ENCODE measurements at regions not wholly inside any gene's neighbourhood (a gene's known extent, or its start where the extent isn't known, plus 50 kb on each side); places are given as distances from the start of the nearest gene placed in this dataset.

DNA sequence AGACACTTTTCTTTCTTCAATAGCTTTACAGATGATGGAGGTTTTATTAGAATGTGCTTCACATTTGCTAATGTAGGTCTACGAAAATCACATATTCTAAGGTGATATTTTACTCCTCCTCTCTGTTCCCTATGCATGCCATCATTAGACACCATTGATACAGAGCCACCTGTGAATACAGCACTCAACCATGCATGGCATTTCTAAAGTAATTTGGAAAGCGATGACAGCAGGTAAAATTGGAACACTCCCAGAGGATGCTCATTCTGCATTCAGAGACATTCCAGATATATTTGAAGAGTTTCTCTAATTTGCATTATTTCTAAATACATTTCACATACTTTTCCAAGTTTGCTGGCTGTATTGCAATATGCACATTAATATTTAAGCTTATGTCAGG is 65.3 kb upstream of the RIT2 start (continued):
- TF ChIP-seq ZNF837 (tag by site-specific recombination; IDR thresholded peaks at IDR 0.05) (no peak), ZNF776 (tag by site-specific recombination; IDR thresholded peaks at IDR 0.05; ENCODE audit: borderline replicate concordance) (no peak), ZBTB17 (tag by site-specific recombination; IDR thresholded peaks at IDR 0.05) (no peak), ZNF114 (tag by site-specific recombination; IDR thresholded peaks at IDR 0.05) (no peak), ZNF366 (tag by site-specific recombination; conservative IDR thresholded peaks at IDR 0.05) (no peak), ZSCAN23 (tag by site-specific recombination; IDR thresholded peaks at IDR 0.05) (no peak)
- TF ChIP-seq, protein P1, sequence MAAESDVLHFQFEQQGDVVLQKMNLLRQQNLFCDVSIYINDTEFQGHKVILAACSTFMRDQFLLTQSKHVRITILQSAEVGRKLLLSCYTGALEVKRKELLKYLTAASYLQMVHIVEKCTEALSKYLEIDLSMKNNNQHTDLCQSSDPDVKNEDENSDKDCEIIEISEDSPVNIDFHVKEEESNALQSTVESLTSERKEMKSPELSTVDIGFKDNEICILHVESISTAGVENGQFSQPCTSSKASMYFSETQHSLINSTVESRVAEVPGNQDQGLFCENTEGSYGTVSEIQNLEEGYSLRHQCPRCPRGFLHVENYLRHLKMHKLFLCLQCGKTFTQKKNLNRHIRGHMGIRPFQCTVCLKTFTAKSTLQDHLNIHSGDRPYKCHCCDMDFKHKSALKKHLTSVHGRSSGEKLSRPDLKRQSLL (tag by site-specific recombination; IDR thresholded peaks at IDR 0.05) = no peak

DNA sequence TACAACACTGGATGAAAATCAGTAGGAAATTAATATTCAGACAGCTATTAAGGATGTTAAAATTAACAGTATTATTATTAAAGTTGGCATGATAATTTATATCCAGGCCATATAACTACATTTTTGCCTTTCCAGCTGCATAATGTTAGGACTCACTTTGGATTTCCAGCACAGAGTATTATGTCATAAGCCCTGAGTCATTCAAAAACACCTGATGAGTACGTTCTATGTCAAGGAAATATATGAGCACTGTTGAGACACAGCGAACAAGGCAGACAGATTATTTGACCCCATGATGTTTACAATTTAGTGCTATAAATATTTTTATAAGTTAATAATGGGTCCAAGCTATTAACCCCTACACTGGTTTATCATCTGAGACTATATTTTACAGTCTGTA is 59.8 kb upstream of the RIT2 start:
- POLR2A ChIA-PET = no interaction called here
- Histone ChIP-seq H3K36me3 (ENCODE audit: control insufficient read depth in 2 of 2, insufficient read depth in 1 of 2, low read length in 2 of 2) (no peaks in the 10 kb centered on the region), H3K4me3 (ENCODE audit: low read depth, low read length) (no peak overlapping the region), H3K9me3 (ENCODE audit: control insufficient read depth, insufficient read depth, low read depth, low read length) (no peaks in the 10 kb centered on the region), H3K4me1 (ENCODE audit: control insufficient read depth, insufficient read depth, low read length) (no peaks in the 10 kb centered on the region), H3K27ac (ENCODE audit: extremely low read depth, low read depth, low read length) (no peak overlapping the region)
- CTCF ChIA-PET = interaction anchor here (0.7 kb wide), 2 partner anchors 20 to 34 kb away, joined by 3 read pairs; no protein-coding TSS in a partner anchor
- TF ChIP-seq, protein P2, sequence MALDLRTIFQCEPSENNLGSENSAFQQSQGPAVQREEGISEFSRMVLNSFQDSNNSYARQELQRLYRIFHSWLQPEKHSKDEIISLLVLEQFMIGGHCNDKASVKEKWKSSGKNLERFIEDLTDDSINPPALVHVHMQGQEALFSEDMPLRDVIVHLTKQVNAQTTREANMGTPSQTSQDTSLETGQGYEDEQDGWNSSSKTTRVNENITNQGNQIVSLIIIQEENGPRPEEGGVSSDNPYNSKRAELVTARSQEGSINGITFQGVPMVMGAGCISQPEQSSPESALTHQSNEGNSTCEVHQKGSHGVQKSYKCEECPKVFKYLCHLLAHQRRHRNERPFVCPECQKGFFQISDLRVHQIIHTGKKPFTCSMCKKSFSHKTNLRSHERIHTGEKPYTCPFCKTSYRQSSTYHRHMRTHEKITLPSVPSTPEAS (tag by site-specific recombination; IDR thresholded peaks at IDR 0.05) = no peak
- TF ChIP-seq, protein P3, sequence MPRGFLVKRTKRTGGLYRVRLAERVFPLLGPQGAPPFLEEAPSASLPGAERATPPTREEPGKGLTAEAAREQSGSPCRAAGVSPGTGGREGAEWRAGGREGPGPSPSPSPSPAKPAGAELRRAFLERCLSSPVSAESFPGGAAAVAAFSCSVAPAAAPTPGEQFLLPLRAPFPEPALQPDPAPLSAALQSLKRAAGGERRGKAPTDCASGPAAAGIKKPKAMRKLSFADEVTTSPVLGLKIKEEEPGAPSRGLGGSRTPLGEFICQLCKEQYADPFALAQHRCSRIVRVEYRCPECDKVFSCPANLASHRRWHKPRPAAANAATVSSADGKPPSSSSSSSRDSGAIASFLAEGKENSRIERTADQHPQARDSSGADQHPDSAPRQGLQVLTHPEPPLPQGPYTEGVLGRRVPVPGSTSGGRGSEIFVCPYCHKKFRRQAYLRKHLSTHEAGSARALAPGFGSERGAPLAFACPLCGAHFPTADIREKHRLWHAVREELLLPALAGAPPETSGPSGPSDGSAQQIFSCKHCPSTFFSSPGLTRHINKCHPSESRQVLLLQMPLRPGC (tag by site-specific recombination; IDR thresholded peaks at IDR 0.05) = no peak
- TF ChIP-seq, protein P4, sequence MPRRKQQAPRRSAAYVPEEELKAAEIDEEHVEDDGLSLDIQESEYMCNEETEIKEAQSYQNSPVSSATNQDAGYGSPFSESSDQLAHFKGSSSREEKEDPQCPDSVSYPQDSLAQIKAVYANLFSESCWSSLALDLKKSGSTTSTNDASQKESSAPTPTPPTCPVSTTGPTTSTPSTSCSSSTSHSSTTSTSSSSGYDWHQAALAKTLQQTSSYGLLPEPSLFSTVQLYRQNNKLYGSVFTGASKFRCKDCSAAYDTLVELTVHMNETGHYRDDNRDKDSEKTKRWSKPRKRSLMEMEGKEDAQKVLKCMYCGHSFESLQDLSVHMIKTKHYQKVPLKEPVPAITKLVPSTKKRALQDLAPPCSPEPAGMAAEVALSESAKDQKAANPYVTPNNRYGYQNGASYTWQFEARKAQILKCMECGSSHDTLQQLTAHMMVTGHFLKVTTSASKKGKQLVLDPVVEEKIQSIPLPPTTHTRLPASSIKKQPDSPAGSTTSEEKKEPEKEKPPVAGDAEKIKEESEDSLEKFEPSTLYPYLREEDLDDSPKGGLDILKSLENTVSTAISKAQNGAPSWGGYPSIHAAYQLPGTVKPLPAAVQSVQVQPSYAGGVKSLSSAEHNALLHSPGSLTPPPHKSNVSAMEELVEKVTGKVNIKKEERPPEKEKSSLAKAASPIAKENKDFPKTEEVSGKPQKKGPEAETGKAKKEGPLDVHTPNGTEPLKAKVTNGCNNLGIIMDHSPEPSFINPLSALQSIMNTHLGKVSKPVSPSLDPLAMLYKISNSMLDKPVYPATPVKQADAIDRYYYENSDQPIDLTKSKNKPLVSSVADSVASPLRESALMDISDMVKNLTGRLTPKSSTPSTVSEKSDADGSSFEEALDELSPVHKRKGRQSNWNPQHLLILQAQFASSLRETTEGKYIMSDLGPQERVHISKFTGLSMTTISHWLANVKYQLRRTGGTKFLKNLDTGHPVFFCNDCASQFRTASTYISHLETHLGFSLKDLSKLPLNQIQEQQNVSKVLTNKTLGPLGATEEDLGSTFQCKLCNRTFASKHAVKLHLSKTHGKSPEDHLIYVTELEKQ (tag by site-specific recombination; IDR thresholded peaks at IDR 0.05; ENCODE audit: borderline replicate concordance) = no peak
- TF ChIP-seq ZNF677 (tag by site-specific recombination; IDR thresholded peaks at IDR 0.05) = no peak
- no peak for TF ChIP-seq OVOL3 (tag by site-specific recombination; IDR thresholded peaks at IDR 0.05)
- no peak for TF ChIP-seq ZNF777 (tag by site-specific recombination; IDR thresholded peaks at IDR 0.05; ENCODE audit: borderline replicate concordance)
- TF ChIP-seq YY2 (tag by site-specific recombination; IDR thresholded peaks at IDR 0.05) = no peak
- TF ChIP-seq, protein P5, sequence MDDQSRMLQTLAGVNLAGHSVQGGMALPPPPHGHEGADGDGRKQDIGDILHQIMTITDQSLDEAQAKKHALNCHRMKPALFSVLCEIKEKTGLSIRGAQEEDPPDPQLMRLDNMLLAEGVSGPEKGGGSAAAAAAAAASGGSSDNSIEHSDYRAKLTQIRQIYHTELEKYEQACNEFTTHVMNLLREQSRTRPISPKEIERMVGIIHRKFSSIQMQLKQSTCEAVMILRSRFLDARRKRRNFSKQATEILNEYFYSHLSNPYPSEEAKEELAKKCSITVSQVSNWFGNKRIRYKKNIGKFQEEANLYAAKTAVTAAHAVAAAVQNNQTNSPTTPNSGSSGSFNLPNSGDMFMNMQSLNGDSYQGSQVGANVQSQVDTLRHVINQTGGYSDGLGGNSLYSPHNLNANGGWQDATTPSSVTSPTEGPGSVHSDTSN (CRISPR knock-in tag; IDR thresholded peaks at IDR 0.05) = no peak
- TF ChIP-seq ZBTB8A (tag by site-specific recombination; IDR thresholded peaks at IDR 0.05) = no peak
- no peak for TF ChIP-seq ZNF776 (tag by site-specific recombination; IDR thresholded peaks at IDR 0.05; ENCODE audit: borderline replicate concordance)
- TF ChIP-seq, protein P6, sequence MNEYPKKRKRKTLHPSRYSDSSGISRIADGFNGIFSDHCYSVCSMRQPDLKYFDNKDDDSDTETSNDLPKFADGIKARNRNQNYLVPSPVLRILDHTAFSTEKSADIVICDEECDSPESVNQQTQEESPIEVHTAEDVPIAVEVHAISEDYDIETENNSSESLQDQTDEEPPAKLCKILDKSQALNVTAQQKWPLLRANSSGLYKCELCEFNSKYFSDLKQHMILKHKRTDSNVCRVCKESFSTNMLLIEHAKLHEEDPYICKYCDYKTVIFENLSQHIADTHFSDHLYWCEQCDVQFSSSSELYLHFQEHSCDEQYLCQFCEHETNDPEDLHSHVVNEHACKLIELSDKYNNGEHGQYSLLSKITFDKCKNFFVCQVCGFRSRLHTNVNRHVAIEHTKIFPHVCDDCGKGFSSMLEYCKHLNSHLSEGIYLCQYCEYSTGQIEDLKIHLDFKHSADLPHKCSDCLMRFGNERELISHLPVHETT (tag by site-specific recombination; IDR thresholded peaks at IDR 0.05) = no peak
- no peak for TF ChIP-seq ZNF561 (tag by site-specific recombination; IDR thresholded peaks at IDR 0.05; ENCODE audit: borderline replicate concordance)
- TF ChIP-seq ZNF24 (tag by site-specific recombination; IDR thresholded peaks at IDR 0.05) = no peak
- TF ChIP-seq PRDM1 (tag by site-specific recombination; IDR thresholded peaks at IDR 0.05) = no peak
- TF ChIP-seq, protein P7, sequence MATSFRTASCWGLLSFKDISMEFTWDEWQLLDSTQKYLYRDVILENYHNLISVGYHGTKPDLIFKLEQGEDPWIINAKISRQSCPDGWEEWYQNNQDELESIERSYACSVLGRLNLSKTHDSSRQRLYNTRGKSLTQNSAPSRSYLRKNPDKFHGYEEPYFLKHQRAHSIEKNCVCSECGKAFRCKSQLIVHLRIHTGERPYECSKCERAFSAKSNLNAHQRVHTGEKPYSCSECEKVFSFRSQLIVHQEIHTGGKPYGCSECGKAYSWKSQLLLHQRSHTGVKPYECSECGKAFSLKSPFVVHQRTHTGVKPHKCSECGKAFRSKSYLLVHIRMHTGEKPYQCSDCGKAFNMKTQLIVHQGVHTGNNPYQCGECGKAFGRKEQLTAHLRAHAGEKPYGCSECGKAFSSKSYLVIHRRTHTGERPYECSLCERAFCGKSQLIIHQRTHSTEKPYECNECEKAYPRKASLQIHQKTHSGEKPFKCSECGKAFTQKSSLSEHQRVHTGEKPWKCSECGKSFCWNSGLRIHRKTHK (tag by site-specific recombination; IDR thresholded peaks at IDR 0.05) = no peak
- no peak for TF ChIP-seq ZBTB17 (tag by site-specific recombination; IDR thresholded peaks at IDR 0.05)
- TF ChIP-seq, protein P8, sequence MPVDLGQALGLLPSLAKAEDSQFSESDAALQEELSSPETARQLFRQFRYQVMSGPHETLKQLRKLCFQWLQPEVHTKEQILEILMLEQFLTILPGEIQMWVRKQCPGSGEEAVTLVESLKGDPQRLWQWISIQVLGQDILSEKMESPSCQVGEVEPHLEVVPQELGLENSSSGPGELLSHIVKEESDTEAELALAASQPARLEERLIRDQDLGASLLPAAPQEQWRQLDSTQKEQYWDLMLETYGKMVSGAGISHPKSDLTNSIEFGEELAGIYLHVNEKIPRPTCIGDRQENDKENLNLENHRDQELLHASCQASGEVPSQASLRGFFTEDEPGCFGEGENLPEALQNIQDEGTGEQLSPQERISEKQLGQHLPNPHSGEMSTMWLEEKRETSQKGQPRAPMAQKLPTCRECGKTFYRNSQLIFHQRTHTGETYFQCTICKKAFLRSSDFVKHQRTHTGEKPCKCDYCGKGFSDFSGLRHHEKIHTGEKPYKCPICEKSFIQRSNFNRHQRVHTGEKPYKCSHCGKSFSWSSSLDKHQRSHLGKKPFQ (tag by site-specific recombination; IDR thresholded peaks at IDR 0.05) = no peak
- no peak for TF ChIP-seq ZNF521 (tag by site-specific recombination; IDR thresholded peaks at IDR 0.05)
